Natural killer cell treated with Interleukin-12 subunit alpha and Interleukin-12 subunit beta and Interleukin-15 and Interleukin-18, amount 100 ng/mL, for 72 hours (primary cell): ENCODE measurements at regions not wholly inside any gene's neighbourhood (a gene's known extent, or its start where the extent isn't known, plus 50 kb on each side); places are given as distances from the start of the nearest gene placed in this dataset.

Source experiments
- ATAC-seq, 2 donors: fragments of 150-1000 bp; cut with Tn5 transposase in 1 of 2; sonication (Bioruptor Pico), chemical (Tn5 transposase) in 1 of 2; 2 replicates each; pipeline ENCODE4 v1.10.0; 2021
- DNase-seq: peaks from one replicate; pipeline ENCODE4 v3.0.0; 2022; ENCODE audit warnings: low spot score
- H3K27ac Mint-ChIP-seq, 2 donors: 1 replicate in 1 of 2; 2 replicates in 1 of 2; pipeline ENCODE4 v1.8.0; 2022; ENCODE audit warnings: mixed read lengths in 2 of 2, mild to moderate bottlenecking in 1 of 2, moderate library complexity in 1 of 2
- H3K27me3 Mint-ChIP-seq, 2 donors: 1 replicate in 1 of 2; 2 replicates in 1 of 2; pipeline ENCODE4 v1.8.0; 2022; ENCODE audit warnings: mixed read lengths in 2 of 2
- H3K36me3 Mint-ChIP-seq: one replicate; pipeline ENCODE4 v1.8.0; 2022; ENCODE audit warnings: mixed read lengths
- H3K4me1 Mint-ChIP-seq, 2 donors: 1 replicate in 1 of 2; 2 replicates in 1 of 2; pipeline ENCODE4 v1.8.0; 2022; ENCODE audit warnings: low read depth in 2 of 2, mixed read lengths in 2 of 2, mild to moderate bottlenecking in 1 of 2
- H3K4me3 Mint-ChIP-seq: one replicate; pipeline ENCODE4 v1.8.0; 2022; ENCODE audit warnings: mixed read lengths
- H3K9me3 Mint-ChIP-seq: 2 replicates; pipeline ENCODE4 v1.8.0; 2022; ENCODE audit warnings: mixed read lengths

DNA sequence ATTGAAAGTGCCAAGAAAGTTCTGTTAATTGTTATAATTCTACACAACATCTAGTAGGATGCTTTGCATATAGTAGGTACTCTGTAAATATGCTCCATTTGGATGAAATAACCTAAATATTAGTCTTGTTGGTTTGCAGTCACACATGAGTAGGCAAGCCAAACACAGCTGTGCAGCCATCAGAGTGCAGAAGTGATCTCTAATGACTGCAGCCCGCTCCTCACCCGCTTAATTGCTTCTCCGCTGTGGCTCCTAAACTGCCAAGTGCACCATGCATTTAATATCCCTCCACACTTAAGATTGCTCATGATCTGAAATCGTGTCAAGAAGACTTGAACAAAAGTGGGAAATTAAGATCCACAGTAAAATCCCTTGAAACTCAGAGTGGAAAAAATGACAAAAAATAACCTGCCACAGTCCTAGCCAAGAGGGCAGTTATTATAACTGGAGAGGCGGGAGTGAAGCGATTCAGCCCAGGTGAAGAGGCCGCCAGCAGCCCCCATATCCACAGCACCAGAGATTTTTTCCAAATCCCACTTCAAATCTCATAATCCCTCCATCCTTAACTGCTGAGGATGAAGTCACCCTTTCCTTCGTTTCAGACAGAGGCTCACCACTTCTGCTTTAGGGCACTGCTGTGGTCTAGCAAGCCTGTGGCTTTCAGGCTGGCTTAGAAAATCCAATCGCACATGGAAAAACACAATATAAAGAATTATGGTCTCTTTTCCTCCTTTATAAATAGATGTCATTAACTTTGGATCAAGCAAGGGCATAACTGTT lies 69.5 kb downstream of the TMEM30B start:
- Mint-ChIP-seq H3K27ac (no peak overlapping the region), H3K27me3 (peaks cover 9 to 31% of the 10 kb centered on the region in 2 donors), H3K4me1 (no peaks in the 10 kb centered on the region), H3K4me3 (no peak overlapping the region), H3K9me3 (no peaks in the 10 kb centered on the region), H3K36me3 (no peaks in the 10 kb centered on the region)
- ATAC-seq (no peak), DNase-seq (no peak)

DNA sequence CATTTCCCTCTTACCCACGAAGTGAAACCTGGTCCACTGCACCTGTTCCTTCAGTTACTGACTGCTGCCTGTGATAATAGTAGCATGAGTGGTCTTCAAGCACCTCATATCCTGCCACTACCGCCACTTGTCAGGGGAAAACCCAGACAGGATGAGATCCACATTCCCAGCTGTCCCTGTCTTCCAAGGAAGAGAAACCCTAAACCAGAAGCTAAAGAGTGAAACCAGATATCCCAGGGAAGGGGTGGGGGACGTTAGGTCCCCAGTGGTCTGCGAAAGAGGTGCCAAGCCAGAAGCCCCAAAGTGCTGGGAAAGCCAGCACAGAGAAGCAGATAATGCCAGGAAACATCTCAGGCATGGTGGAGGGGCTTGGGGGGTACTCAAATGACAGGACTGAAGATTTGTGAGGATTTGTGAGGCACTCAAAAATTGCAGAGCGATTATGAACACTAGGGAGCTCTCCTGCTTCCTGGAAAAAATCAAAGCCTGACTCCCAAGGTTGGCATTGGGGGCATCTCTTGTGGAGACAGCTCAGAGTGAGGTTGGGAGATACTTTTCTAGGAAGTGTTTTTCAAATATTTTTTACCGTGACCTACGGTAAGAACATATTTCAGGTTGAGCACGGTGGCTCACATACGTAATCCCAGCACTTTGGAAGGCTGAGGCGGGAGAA lies 77.9 kb downstream of the TMEM30B start:
- H3K9me3 Mint-ChIP-seq, result no peaks in the 10 kb centered on the region

DNA sequence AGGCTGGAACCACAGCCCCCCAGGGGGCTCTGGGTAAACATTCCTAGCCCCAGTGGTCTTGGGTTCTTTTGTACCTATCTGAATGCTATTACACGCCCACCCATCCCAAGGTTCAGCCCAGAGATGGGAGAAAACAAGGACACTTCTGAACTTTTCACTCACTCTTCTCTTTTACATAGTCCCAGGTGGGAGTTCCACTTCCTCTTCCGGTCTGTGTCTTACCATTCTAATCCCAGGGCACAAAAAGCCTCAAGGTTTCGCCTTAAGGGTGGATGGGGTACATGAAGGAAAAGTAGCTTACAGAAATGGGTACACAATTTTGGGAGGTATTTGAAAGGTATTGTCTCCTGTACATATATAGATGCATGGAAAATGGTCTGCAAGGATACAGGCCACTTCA lies 79.0 kb downstream of the TMEM30B start:
- peaks cover 26 to 49% of the 10 kb centered on the region in 2 donors for H3K27me3 Mint-ChIP-seq
- DNase-seq, result no peak
- H3K27ac Mint-ChIP-seq, result no peak overlapping the region
- no peak for ATAC-seq
- no peaks in the 10 kb centered on the region for H3K4me1 Mint-ChIP-seq
- no peaks in the 10 kb centered on the region for H3K36me3 Mint-ChIP-seq
- no peaks in the 10 kb centered on the region for H3K9me3 Mint-ChIP-seq
- H3K4me3 Mint-ChIP-seq, result no peak overlapping the region

More for the DNA sequence above, 77.9 kb downstream of the TMEM30B start:
- Mint-ChIP-seq H3K27ac (no peak overlapping the region), H3K4me1 (no peaks in the 10 kb centered on the region), H3K4me3 (no peak overlapping the region), H3K36me3 (no peaks in the 10 kb centered on the region), H3K27me3 (peaks cover 26 to 46% of the 10 kb centered on the region in 2 donors)
- ATAC-seq (no peak), DNase-seq (no peak)

DNA sequence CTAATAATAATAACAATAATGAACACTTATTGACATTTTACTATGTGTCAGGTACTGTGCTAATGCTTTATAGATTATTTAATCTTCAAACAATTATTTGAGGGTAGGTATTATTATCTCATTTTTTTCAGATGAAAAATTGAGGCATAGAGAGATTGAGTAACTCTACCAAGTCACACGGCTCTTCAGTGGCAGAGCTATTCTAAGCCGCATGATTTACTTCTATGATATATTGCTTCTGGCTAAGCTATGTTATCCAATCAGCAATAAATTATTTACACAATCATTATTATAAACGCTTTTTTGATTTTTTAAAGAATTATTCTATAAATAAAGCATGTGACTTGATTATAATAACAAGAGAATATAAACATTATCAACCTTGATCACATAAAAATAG lies 80.0 kb downstream of the TMEM30B start:
- Mint-ChIP-seq H3K27ac (no peak overlapping the region), H3K27me3 (peaks cover 28 to 54% of the 10 kb centered on the region in 2 donors), H3K9me3 (no peaks in the 10 kb centered on the region), H3K4me3 (no peak overlapping the region), H3K36me3 (no peaks in the 10 kb centered on the region), H3K4me1 (no peaks in the 10 kb centered on the region)
- DNase-seq (no peak), ATAC-seq (no peak)

DNA sequence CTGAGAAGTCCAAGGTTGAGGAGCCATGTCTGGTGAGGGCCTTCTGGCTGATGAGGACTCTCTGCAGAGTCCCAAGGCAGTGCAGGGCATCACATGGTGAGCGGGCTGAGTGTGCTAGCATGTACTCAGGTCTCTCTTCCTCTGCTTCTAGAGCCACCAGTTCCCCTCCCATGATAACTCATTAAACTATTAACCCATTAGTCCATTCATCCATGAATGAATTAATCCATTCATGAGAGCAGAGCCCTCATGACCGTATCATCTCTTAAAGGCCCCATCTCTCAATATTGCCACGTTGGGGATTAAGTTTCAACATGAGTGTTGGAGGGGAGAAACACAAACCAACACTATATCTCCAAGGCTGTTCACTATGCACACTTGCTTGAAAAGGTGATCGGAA lies 83.7 kb downstream of the TMEM30B start:
- Mint-ChIP-seq H3K27me3 (peaks cover 36 to 57% of the 10 kb centered on the region in 2 donors), H3K36me3 (no peaks in the 10 kb centered on the region), H3K9me3 (no peaks in the 10 kb centered on the region), H3K4me1 (no peaks in the 10 kb centered on the region), H3K4me3 (no peak overlapping the region), H3K27ac (no peak overlapping the region)
- no peak for DNase-seq
- ATAC-seq, result no peak

DNA sequence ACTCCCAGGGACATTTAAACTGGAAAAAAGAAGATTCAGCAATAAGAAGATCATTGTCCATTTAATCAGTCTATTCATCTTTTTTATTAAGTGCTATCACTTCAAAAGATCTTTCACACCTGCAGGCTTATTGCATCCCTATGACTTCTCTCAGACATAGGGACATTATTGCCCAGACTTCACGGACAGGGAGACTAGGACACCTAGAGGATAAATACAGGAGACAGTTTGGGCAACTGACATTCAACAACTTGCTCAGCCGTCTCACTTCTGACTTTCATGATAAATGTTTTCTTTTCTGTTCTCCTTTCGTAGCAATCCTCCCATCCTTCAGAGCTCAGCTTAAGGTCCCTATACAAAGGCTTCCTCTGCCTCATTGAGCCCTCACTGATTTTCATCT lies 84.3 kb downstream of the TMEM30B start:
- Mint-ChIP-seq H3K27ac (no peak overlapping the region), H3K36me3 (no peaks in the 10 kb centered on the region), H3K4me1 (no peaks in the 10 kb centered on the region), H3K9me3 (no peaks in the 10 kb centered on the region), H3K27me3 (peaks cover 37 to 57% of the 10 kb centered on the region in 2 donors), H3K4me3 (no peak overlapping the region)
- ATAC-seq (no peak), DNase-seq (no peak)

DNA sequence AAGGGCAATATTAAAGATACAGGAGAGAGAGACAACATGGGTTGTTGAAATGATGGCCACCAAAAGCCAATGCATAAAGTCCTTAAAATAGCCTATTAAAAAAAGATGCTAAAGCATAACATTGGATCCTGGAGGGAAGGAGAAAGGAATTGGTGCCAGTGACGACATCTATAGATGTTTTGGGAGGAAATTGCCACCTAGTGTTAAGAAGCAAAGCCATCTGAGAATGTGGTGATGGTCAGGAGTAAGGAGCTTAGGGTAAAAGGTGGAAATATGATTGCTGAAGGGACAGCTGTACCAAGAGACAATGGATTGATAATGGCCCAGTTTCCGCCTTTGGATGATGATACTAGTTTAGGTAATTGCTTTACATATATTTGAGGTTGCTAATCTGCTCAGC lies 85.1 kb downstream of the TMEM30B start:
- no peak overlapping the region for H3K4me3 Mint-ChIP-seq
- H3K9me3 Mint-ChIP-seq, result no peaks in the 10 kb centered on the region
- no peaks in the 10 kb centered on the region for H3K4me1 Mint-ChIP-seq
- no peaks in the 10 kb centered on the region for H3K36me3 Mint-ChIP-seq
- H3K27ac Mint-ChIP-seq, result no peak overlapping the region
- DNase-seq, result no peak
- H3K27me3 Mint-ChIP-seq, result peaks cover 39 to 61% of the 10 kb centered on the region in 2 donors
- no peak for ATAC-seq

DNA sequence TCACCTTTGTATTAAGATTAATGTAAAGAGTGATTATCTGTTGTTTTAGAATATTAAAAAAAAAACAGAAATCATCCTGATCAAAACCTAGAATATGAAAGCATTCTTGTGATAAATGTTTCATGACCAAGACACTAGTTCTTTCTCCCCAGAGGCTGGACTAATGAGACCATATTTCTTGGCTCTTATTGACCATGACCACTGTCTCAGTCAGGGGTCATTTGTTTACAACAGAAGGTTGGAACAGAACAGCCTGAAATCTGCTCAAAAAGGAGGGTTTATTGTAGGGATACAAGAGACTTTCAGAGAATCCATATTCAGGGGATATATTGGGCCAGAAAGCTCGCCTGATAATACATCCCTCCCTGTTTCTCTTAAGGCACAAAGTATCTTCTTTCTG lies 87.7 kb downstream of the TMEM30B start:
- H3K9me3 Mint-ChIP-seq, result no peaks in the 10 kb centered on the region
- ATAC-seq (no peak), DNase-seq (no peak)
- H3K36me3 Mint-ChIP-seq, result peaks cover 4% of the 10 kb centered on the region
- peaks cover 44 to 66% of the 10 kb centered on the region in 2 donors for H3K27me3 Mint-ChIP-seq
- no peak overlapping the region for H3K4me3 Mint-ChIP-seq
- H3K27ac Mint-ChIP-seq, result no peak overlapping the region
- H3K4me1 Mint-ChIP-seq, result peaks cover 9% of the 10 kb centered on the region in 2 donors

DNA sequence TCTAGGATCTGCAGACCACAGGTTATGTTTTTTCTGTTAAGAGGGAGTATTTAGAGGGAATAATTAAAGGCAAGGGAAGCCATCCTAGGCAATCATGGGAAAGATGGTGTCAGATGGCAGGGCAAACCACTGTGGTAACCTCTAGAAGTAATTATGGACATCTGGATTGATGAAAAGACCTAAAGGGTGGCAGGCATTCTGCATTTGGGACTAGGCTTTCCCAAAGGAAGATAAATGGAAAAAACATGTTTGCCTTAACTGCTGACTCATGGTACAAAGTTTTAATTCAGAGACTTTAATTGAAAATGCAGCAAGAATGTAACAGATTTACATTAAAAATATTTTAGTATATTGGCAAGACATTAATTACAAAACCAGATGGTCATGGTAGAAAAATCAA lies 88.1 kb downstream of the TMEM30B start:
- Mint-ChIP-seq H3K27me3 (peaks cover 41 to 61% of the 10 kb centered on the region in 2 donors), H3K4me3 (no peak overlapping the region), H3K36me3 (peaks cover 4% of the 10 kb centered on the region), H3K27ac (no peak overlapping the region), H3K4me1 (peaks cover 9% of the 10 kb centered on the region in 2 donors), H3K9me3 (no peaks in the 10 kb centered on the region)
- ATAC-seq (no peak), DNase-seq (no peak)

DNA sequence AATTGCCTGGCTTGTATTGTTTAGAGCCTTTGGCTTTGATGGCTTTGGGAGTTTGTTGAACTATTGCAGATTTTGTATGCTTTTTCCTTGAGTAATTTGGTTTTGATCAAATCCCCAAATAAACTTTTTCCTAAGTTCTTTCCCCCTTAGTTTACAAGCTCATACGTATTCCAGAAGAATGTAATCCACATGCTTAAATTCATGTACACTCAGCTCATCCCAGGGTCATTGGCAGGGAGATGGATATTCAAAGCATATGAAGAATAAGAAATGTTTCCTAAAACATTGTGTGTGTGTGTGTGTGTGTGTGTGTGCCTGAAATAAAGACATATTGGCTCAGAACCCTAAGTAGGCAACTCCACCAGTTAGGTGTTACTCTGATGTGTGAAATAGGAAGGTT lies 89.4 kb downstream of the TMEM30B start:
- H3K4me1 Mint-ChIP-seq, result peaks cover 9% of the 10 kb centered on the region in 2 donors
- H3K27me3 Mint-ChIP-seq, result peaks cover 46 to 55% of the 10 kb centered on the region in 2 donors
- no peak overlapping the region for H3K4me3 Mint-ChIP-seq
- peaks cover 4% of the 10 kb centered on the region for H3K36me3 Mint-ChIP-seq
- DNase-seq (no peak), ATAC-seq (no peak)
- H3K27ac Mint-ChIP-seq, result no peak overlapping the region
- no peaks in the 10 kb centered on the region for H3K9me3 Mint-ChIP-seq

DNA sequence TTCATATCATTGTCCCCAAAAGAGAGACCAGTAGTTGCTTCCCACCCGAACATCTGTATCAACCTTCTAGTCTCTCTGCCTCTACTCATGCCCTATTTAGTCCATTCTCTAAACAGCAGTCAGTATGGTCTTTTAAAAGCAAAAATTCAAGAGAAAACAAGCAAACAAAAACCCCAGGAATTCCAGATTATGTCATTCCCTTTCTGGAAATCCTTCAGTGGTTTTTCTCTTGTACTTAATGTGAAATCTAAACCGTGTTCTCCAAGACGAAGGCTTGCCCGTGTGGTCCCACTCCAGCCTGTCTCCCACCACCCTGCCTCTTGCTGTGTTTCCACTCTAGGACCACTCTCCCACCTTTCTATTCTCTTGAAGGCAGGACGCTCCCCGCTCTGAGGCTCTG lies 90.8 kb downstream of the TMEM30B start:
- ATAC-seq (no peak), DNase-seq (no peak)
- H3K27me3 Mint-ChIP-seq, result peaks cover 45 to 59% of the 10 kb centered on the region in 2 donors
- H3K4me3 Mint-ChIP-seq, result no peak overlapping the region
- H3K9me3 Mint-ChIP-seq, result no peaks in the 10 kb centered on the region
- no peak overlapping the region for H3K27ac Mint-ChIP-seq
- H3K4me1 Mint-ChIP-seq, result peaks cover 9% of the 10 kb centered on the region in 2 donors
- H3K36me3 Mint-ChIP-seq, result peaks cover 4% of the 10 kb centered on the region

DNA sequence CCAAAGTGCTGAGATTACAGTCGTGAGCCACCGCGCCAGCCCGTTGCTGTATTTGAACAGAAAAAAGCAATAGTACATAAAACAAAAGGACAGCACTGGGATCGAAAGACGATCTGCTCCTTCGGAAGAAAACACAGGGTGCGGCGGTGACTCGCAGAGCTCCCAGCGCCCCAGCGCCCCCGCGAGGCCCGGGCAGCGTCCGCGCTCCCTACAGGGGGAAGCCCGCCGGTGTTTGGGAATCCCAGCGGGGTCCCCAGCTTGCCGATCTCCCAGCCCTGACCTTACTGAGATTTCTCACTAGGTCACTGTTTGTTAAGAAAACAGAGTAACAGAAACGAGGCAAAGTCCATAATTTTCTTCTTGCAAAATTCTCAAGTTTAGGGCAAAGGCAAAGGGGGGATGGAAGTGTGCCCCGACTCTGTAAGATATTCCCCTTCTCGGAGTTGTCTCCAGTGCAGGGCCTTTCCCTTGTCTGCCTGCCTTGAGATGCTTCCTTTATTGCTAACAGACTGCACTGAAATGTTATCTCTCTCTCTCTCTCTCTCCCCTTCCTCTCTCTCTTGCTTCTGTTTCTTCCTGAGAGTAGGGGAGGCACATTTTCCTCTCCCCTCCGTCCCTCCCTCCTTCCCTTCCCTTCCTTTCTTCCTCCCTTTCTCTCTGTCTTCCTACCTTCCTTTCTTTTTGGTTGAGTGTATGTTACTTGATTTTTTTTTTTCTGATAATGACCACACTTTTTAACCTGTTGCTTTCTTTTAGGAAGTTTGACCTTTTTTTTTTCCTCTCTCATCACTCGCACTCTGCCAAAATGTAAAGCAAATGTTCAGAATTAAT lies 91.9 kb downstream of the TMEM30B start:
- Mint-ChIP-seq H3K4me3 (peak overlapping the region; percentile 9), H3K4me1 (peaks cover 9% of the 10 kb centered on the region in 2 donors), H3K36me3 (peaks cover 4% of the 10 kb centered on the region), H3K9me3 (no peaks in the 10 kb centered on the region), H3K27me3 (peaks cover 45 to 65% of the 10 kb centered on the region in 2 donors), H3K27ac (no peak overlapping the region)
- ATAC-seq (peak; percentile 45 to 77), DNase-seq (no peak)

DNA sequence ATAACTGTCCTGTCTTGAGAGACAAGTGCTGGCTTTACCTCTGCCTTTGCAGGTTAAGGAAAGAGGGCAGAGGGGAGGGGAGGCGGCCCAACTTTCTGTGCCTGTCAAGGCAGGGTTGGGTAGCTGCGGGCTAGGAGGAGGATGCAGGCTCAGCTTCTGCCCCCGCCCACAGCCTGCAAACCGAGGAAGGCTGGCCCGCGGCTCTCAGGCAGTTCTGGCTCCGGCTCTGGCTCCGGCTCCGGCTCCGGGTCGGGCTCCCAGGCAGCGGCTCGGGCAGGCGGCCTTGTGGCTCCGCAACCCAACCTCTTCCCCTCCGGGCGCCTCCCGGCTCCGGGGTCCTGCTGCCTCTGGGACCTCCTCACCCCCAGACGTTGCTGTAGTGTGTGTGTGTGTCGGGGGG lies 92.9 kb downstream of the TMEM30B start:
- DNase-seq (no peak), ATAC-seq (peak in 1 of 2 donors; percentile 28)
- H3K9me3 Mint-ChIP-seq, result no peaks in the 10 kb centered on the region
- H3K4me1 Mint-ChIP-seq, result peaks cover 9% of the 10 kb centered on the region in 2 donors
- no peak overlapping the region for H3K27ac Mint-ChIP-seq
- H3K4me3 Mint-ChIP-seq, result no peak overlapping the region
- H3K36me3 Mint-ChIP-seq, result peaks cover 4% of the 10 kb centered on the region
- H3K27me3 Mint-ChIP-seq, result peaks cover 48 to 73% of the 10 kb centered on the region in 2 donors
